HuH-7 (cell line): ENCODE measurements at regions not wholly inside any gene's neighbourhood (a gene's known extent, or its start where the extent isn't known, plus 50 kb on each side); places are given as distances from the start of the nearest gene placed in this dataset.

ENCODE experiments used
- DNase-seq: peaks from one replicate; pipeline ENCODE4 v3.0.0; 2011; ENCODE audit warnings: low spot score

DNA sequence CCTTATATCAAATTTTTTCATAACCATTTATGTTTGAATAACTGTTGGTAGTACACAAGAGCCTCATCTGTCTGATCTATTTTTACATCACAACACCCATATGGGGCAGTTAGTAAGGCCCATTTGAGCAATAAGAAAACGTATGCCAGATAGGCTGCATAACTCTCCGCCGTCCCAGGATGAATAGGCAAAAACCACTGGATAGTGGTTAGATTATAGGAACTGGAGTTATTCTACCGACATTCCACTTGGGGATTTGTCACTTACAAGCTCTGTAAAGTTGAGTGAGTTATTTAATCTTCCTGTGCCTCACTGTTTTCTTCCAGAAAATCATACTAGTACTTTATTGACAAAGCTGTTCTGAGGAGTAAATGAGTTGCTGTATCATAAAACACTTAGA is 881.9 kb downstream of the QKI start:
- DNase-seq = no peak

DNA sequence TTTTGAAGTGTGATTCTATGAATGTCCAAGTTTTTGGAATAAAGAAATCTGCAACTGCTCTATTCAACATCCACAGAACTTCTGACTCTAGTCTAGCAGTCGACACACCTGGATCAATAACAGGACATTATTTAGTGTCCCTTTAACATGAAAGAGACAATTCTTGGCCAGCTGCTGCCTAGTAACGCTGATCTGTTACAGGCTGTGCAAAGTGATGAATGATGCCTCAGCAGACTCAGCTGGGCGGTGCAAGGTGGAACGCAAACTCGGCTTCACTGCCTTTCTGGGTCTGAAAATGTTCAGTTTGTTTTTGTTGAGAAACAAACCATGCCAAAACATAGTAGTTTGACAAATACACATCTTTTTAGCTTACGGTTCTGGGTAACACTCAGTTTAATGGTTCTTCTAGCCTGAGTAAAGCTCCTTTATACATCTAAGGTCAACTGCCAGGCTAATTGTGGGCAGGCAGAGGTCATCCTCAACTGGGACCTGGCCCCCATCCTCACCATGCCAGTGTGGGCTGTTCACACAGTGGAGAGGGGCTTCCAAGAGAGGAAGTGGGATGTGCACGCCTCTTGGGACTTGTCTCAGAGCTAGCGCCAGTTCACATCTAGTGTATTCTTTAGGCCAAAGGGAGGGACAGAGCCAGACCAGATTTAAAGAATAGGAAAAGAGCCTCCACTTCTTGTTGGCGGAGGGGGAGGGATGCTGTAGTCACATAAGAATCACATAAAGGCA is 879.7 kb downstream of the QKI start:
- no peak for DNase-seq

DNA sequence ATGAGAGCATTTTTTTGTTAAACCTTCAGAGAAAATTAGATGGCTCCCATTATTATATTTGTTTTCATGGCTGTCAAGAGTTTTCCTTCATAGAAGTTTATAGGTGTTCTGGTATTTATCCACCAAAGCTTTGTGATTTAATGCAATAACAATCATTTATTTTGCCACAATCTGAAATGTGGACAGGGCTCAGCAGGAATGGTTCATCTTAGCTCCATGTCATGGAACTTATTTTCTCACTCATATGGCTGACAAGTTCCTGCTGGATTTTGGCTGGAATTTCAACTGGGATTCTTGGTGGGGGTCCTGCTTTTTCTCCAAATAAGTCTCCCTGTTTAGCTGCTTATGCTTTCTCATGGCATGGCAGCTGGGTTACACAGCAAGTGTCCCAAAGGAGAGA is 876.7 kb downstream of the QKI start:
- no peak for DNase-seq

DNA sequence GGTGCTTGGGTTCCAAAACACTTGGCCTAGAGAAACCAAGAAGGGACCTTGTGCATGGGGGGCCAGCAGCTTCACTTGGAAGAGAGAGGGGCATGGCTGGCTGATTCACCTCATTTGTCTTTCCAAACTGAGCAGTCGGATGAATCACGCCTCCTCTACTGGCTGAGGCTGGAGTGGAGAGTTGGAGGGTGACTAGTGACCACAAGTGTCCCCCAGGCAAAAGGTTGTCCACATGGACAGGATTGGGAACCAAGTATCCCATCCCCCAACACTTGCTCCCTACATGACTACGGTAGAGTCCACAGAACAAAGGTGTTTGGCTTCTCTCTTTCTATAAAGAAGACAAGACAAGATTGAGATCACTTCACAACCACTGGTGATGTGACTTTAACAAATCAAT is 875.6 kb downstream of the QKI start:
- no peak for DNase-seq

DNA sequence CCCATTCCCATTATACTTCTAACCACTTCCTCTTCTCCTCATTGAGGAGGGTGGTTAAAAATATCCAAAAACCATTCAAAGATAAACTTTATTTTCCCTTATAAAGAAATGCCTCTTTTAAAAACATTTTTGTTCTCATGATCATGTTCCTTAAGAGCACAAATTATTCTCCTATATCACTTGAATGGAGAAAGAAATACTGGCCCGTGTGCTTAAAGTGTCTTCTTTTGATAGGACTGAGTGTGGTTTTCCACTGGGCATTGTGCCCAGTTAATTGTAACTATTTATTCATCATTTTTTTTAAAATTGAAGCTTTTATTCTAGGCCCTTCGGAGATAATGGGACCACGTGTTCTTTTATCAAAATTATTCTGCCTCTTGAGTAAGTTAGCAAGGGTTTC is 871.5 kb downstream of the QKI start:
- no peak for DNase-seq

DNA sequence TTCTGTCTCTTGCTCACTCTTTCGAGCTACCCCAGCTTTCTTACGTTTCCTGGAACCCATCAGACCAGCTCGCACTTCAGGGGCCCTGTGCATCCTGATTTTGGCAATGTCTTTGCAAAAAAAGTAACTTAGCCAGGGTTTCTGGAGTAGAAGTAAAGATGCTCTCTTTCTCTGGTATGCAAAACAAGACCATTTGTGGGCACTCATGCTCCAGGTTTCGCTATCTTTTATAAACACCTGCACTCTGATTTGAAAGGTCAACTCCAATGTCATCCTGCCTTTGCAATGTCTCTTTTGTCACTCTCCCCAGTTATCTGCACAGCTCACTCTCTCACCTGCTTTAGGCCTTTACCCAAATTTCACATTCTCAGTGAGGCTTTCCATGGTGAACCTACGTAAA is 869.1 kb downstream of the QKI start:
- DNase-seq = no peak

DNA sequence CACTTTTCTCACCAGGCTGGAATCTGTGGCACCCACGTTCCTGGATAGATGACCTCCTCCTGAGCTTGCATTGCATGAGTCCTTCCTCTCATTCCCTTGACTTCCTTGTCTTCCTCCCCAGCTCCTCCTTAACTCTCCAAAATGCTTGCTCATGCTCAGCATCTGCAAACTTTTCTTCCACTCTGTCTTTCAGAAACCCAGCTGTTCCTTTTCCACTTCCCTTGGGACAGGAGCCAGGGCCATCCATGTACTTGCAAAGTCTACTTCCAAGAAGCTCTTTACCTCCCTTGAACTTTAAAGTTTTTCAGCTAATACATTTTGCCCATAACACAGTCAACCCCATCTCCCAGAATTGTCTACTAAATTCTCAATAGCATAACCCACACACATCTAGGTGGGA is 861.7 kb downstream of the QKI start:
- DNase-seq = no peak

DNA sequence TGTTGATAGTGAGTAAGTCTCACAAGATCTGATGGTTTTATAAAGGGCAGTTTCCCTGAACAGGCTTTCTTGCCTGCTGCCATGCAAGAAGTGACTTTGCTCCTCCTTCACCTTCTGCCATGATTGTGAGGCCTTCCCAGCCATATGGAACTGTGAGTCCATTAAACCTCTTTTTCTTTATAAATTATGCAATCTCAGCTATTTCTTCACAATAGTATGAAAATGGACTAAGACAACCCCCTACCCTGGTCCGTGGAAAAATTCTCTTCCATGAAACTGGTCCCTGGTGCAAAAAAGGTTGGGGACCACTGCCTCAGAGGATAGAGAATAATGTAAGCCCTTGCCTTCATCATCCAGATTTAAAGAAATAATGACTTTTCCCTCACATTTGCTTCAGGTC is 861.3 kb downstream of the QKI start:
- no peak for DNase-seq

DNA sequence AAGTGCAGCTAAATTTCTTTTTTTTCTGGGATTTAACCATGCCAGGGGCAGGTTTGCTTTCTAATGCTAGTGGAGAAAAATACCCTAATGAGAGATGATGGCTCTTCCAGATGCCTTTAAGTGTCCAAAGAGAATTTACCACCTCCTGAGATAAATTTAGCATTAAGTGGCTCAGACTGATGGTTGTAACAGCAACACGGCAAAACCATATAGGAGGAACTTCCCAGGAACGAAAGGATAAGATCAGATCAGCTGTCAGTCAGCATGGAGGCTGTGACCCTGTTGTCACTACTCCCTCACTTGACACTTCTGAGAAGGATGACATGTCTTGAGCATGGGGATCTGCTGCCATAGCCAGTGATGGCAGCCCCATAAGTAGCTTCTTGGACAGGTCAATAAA is 860.0 kb downstream of the QKI start:
- DNase-seq = no peak

DNA sequence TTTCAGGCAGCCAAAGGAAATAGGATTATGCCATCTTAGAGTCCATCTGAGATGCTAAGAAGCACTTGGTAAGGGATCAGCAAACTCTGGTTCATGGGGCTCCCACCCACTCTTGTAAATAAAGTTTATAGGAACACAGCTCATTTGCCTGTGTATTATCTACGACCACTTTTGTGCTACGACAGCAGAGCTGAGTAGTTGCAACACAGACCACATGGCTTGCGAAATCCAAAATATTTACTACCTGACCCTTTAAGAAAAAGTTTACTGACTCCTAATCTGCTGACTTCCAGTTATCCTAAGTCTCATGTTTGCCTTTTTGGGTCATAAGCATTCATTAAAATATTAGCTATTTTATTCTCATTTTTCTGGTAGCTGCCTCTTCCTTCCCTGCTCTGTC is 859.0 kb downstream of the QKI start:
- DNase-seq = no peak

DNA sequence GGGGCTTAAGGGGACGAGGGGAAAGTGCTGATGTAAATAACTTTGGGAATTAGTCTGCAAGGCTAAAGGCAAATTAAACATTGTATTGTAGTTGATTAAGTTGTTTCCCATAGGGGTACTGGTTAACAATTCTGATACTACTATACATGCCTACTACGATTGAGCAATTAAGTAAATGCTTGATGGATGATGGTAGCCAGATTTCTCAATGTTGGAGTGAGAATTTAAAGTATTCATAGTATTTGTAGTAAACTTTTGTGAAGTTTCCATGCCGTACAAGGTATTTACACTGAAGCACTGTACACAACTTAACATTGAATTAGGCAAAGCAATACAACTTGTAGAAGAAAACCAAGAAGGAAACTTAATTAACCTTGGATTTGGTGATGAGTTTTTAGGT is 852.3 kb downstream of the QKI start:
- DNase-seq = no peak

DNA sequence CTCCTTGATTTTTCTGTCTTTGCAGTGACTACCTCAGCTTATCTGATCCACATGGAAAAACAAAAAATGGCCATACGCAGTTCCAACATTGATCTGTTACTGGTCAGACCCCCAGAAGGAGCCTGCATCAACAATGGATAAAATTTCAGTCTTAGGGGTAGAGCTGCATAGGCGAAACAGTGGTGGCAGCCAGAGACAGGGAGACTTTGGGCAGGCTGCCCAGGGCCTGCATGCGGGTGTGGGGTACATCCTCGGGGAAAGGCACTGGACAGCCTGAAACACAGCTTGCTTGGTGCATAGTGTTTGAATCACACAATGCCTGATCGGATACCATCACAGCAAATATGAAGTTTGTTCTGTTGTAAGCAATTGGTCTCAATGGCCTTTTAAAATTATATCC is 847.8 kb downstream of the QKI start:
- DNase-seq = no peak

DNA sequence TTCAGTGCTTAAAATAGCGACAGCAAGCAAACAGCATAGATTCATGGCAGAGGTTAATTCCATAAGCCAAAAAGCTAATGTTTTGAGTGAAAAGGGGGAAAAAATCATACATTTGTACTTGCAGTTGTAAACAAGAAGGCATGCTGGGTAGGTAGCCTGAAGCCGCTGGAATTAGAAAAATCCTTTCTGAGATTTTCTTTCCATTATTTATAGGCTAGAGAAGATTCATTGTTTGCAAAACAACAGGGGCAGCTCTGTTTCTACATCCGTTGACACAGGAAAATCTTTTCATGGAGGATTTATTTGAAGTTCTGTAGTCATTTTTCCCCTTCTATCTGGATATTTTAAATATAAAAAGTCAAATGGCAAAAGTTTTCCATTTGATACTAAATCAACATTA is 843.9 kb downstream of the QKI start:
- DNase-seq = no peak

DNA sequence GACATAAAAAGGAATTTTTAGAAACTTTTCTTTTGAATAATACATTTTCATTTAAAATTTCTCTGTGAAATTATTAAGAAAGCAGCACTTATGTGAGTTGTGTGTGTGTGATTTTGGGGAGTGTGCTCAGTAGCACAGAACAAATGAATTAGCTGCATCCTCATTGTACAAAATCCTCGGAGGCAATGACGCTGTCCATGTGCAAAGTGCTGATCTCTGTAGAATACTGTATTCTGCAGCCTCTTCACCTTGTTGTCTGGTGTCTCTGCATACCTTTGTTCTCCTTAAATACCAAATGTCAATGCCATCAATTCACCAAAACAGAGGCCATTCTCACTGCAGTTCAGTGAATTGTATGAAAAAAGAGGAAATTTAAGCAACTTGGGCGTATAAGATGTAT is 838.4 kb downstream of the QKI start:
- no peak for DNase-seq

DNA sequence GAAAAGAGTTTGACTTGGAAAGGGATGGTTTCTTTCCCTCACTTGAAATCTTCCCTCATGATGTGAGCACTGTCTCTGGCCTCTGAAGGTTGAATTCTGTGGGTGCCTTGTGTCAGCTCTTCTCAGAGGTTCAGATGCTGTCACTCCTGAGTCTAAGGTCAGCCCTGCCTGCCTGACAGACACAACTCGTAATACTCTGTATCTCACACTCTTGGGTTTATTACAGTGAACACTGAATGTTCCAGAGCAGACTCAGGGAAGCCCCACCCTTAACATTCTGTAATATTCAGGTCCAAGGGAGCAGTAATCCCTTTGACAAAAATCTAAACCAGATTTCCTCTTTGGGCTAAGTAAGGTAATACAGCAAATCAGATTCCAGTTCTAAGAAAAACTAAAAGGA is 837.8 kb downstream of the QKI start:
- DNase-seq = no peak

DNA sequence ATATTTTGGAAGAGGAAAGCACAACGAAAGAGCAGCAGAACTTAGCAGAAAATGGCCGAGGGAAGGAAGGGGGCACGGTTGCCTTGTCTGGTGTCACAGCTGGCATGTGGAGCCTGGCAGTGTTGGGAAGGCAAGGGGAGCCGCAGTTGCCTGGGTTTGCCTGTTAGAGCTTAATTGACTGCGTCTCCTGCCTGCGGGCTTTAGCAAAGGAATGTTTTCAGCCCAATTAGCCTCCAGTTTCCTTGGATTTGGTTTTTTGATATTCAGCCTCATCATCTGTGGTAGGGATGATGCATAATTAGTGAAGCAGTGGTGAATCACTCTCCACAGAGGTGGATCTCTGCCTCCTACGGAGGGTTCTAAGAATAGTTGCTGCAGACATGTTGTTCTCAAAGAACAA is 832.6 kb downstream of the QKI start:
- DNase-seq = no peak

DNA sequence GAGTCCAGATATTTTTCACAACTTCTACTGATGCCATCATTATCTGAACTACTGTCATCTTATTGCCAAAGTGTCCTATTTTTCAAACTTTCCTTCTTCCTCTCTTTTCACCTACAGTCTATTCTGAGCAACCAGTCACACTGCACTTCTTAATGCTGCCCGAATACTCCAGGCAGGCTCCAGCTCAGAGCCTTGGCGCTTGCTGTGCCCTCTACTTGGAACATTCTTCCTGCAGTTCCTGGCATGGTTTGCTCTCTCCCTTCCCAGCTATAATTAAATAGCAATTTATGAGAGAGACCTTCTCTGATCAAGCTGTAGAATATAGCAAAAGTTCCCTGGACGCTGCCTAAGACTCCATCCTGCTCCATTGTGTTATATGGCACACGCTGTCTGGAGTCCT is 831.6 kb downstream of the QKI start:
- DNase-seq = no peak

DNA sequence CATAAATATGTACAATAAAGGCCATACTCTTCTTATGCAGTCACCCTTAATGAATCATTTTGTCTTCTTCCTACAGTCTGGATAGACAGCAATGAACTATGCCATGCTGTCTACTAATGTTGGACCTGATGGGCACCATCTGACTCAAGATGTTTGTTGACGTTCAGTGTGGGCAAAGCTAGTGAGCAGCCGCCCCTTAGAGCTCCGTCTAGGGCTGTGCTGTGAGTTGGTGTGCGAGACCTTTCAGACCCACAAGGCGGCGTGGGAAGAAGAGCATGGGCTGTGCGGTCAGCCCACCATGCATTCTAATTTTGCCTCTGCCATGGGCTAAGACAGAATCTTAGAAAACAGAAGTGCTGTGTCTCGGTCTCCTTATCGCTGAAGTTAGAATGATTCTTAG is 829.4 kb downstream of the QKI start:
- DNase-seq = no peak

DNA sequence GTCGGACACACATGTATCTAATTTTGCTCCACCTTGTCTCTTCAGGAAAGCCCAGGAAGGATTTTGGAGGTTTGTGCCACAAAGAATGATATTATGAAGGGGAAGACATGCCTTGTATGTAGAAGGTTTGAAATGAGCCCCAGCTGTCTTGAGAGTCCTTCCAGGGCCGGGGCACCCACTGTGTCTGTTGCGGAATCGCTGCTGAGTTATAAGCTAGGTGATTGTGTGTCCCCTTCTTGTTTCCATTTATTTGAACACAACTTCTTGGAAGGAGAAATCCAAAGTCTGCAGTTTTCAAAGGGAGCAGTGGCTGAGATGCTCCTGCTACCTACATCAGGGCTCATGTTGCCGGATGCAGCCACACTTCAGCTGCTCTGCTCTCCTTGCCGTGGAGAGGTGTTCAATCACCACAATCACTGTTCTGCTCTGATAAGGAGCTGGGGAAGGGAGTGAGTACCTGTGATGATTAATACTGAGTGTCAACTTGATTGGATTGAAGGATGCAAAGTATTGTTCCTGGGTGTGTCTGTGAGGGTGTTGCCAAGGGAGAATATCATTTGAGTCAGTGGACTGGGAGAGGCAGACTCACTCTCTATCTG is 828.6 kb downstream of the QKI start:
- no peak for DNase-seq

DNA sequence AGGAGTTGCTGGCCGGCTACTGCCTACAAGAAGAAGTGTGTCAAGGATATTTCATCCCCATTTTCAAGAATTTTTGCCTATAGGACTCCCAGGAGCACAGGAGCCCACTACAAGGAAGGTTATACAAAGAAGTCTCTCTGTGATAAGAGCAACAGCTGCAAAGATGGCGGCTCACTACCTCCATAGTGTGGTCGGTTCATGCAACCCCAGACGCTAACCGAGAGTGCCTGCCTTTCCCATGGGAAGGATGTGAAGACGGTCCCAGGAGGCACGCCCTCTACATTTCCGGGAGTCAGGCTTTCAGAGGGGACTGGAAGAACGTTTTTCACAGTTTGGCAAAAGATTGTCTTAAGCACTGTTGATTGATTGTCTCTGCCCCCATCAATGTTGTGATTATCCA is 816.3 kb downstream of the QKI start:
- DNase-seq = no peak

DNA sequence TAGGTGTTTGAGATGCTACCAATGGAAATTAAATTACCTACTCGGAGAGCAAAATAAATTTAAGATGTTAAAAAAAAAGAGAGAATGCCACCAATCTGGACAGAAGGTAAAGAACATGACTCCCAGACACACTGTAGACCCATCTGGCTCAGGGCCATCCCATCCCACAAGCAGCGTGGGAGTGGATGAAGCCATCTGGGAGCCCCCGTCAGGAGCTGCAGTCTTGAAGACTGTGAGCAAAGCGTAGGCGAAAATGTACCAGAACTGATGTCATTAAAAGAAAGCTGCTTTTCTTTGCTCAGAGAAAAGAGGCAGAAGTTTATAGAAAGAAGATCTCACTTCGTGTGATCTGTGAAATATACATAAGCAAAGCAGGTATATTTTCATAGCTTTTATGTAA is 815.7 kb downstream of the QKI start:
- no peak for DNase-seq

DNA sequence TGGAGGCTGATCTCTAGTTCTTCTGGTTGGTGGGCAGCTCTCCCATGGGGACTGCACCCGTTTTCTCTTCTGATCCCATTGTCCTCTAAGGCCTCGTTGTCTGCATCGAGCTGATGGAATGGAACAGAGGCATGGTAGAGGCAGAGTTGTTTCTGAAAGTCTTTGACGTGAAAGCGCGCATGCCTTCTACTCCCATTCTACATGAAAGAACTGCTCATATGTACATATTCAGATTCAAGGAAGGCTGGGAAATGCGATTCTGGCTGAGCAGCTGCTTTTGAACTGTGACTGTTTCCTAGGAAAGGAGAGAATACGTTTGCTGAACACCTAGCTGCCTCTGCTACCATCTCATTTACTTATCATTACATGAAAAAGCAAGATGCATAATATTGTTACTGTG is 815.2 kb downstream of the QKI start:
- no peak for DNase-seq

DNA sequence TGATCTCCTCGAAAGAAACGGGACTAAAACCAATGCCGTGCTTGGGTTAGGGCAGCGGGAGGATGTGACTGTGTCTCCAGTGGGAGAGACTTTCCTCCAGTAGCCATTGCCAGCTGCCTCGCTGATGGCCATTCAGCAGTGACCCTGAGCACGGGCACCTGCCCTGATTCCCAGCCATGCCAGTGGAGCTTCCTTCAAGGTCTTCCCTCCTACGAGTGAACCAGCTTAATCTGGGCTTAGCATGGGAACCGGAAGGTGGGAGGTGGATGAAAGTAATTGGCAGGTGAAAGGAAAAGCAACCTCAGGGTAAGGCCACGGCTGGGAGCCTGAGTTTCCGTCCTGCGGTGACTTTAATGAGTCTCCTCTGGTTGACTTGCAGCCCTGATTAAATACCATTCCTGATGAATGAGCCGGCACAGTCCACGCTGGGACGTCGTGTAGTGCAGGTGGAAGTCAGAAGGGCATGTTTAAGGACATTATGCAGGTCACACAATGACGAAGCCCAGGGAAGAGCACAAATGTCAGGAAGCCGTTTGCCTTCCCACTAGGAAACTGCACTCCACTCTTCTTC is 813.5 kb downstream of the QKI start:
- DNase-seq = no peak

DNA sequence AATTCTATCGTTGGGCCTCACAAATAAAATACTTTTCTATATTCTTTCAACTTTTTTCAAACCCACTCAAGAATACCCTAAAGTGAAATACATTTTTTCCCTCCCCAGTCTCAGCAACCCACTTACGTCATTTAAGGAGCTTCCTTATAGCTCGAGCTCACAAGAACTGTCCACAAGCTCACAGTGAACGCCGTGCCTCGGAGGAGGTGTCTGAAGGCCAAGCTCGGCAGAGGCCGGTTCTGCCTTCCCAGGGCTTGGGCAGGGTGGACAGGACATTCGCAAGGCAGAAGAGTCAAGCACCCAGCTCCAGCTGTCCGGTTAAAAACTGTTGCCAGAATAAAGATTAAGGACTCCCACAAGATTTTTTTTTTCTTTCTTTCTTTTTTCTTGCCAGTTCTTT is 802.3 kb downstream of the QKI start:
- no peak for DNase-seq
